ENCODE measurements at regions not wholly inside any gene's neighbourhood (a gene's known extent, or its start where the extent isn't known, plus 50 kb on each side); places are given as distances from the start of the nearest gene placed in this dataset.

DNA sequence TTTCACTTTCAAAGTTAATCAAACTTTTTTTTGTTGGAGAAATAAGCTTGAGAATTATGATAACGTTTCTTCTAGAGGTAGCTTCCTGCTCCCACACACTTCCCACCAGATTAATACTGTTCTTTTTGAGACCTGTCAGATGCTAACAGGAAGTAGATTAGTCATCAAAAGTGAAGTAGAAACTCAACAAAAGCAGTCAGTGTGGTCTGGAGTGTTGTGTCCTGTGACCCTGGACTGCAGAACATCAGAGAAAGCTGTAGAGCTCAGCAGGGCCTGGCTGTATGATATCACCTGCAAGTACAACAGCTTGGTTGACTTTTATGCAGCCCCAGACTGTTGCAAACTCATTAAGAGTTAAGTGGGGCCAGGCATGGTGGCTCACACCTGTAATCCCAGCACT, 495.7 kb upstream of the CYLC2 start:
- TF ChIP-seq, protein P1, sequence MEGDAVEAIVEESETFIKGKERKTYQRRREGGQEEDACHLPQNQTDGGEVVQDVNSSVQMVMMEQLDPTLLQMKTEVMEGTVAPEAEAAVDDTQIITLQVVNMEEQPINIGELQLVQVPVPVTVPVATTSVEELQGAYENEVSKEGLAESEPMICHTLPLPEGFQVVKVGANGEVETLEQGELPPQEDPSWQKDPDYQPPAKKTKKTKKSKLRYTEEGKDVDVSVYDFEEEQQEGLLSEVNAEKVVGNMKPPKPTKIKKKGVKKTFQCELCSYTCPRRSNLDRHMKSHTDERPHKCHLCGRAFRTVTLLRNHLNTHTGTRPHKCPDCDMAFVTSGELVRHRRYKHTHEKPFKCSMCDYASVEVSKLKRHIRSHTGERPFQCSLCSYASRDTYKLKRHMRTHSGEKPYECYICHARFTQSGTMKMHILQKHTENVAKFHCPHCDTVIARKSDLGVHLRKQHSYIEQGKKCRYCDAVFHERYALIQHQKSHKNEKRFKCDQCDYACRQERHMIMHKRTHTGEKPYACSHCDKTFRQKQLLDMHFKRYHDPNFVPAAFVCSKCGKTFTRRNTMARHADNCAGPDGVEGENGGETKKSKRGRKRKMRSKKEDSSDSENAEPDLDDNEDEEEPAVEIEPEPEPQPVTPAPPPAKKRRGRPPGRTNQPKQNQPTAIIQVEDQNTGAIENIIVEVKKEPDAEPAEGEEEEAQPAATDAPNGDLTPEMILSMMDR (conservative IDR thresholded peaks at IDR 0.05): no peak
- TF ChIP-seq ZFX (IDR thresholded peaks at IDR 0.05): no peak

All from C4-2B (cell line).